ENCODE measurements at regions not wholly inside any gene's neighbourhood (a gene's known extent, or its start where the extent isn't known, plus 50 kb on each side); places are given as distances from the start of the nearest gene placed in this dataset.

- DNase-seq (ENCODE audit: low read depth, low spot score): peak; percentile 45
Measured at GRCh38 chr5:10832987-10833386, 72.0 kb upstream of the DAP start.

GRCh38 chr5:10832421-10832820 is 71.4 kb upstream of the DAP start:
- Histone ChIP-seq H3K27ac (ENCODE audit: low read depth, low read length) (no peak overlapping the region), H3K27me3 (ENCODE audit: control insufficient read depth, insufficient read depth, low read length) (no peaks in the 10 kb centered on the region), H3K4me3 (ENCODE audit: low read depth, low read length) (no peak overlapping the region), H3K9me3 (ENCODE audit: control insufficient read depth, insufficient read depth, low read length) (no peaks in the 10 kb centered on the region)
- DNase-seq (ENCODE audit: low read depth, low spot score): no peak
- TF ChIP-seq CTCF (IDR thresholded peaks at IDR 0.05; ENCODE audit: low read depth, low read length): no peak
- CTCF ChIA-PET: interaction anchor here (1.0 kb wide), 2 partner anchors 25 to 34 kb away, joined by 3 read pairs; no protein-coding TSS in a partner anchor
- POLR2A ChIA-PET: interaction anchor here (0.9 kb wide), 1 partner anchor 71 kb away, joined by 3 read pairs; the partner anchor contains the start of gene DAP

More at GRCh38 chr5:10832987-10833386, 72.0 kb upstream of the DAP start:
- H3K4me3 ChIP-seq (ENCODE audit: low read depth, low read length): no peak overlapping the region
- no peaks in the 10 kb centered on the region for H3K9me3 ChIP-seq (ENCODE audit: control insufficient read depth, insufficient read depth, low read length)
- no peak for TF ChIP-seq CTCF (IDR thresholded peaks at IDR 0.05; ENCODE audit: low read depth, low read length)
- H3K27me3 ChIP-seq (ENCODE audit: control insufficient read depth, insufficient read depth, low read length): no peaks in the 10 kb centered on the region
- CTCF ChIA-PET: interaction anchor here (0.7 to 1.7 kb wide), 7 partner anchors 10 to 220 kb away, joined by 3 to 13 read pairs (median 4); no protein-coding TSS in a partner anchor
- H3K27ac ChIP-seq (ENCODE audit: low read depth, low read length): peak overlapping the region; percentile 63
- POLR2A ChIA-PET: interaction anchor here (0.9 kb wide), 1 partner anchor 72 kb away, joined by 3 read pairs; the partner anchor contains the start of gene DAP

GRCh38 chr5:10831419-10831818 is 70.4 kb upstream of the DAP start:
- peak overlapping the region; percentile 87 for H3K27ac ChIP-seq (ENCODE audit: low read depth, low read length)
- ChIA-PET POLR2A (no interaction called here), CTCF (no interaction called here)
- TF ChIP-seq CTCF (IDR thresholded peaks at IDR 0.05; ENCODE audit: low read depth, low read length): no peak
- H3K27me3 ChIP-seq (ENCODE audit: control insufficient read depth, insufficient read depth, low read length): no peaks in the 10 kb centered on the region
- H3K4me3 ChIP-seq (ENCODE audit: low read depth, low read length): no peak overlapping the region
- peak; percentile 92 for DNase-seq (ENCODE audit: low read depth, low spot score)
- no peaks in the 10 kb centered on the region for H3K9me3 ChIP-seq (ENCODE audit: control insufficient read depth, insufficient read depth, low read length)

- DNase-seq (ENCODE audit: low read depth, low spot score): no peak
- TF ChIP-seq CTCF (IDR thresholded peaks at IDR 0.05; ENCODE audit: low read depth, low read length): no peak
- H3K9me3 ChIP-seq (ENCODE audit: control insufficient read depth, insufficient read depth, low read length): no peaks in the 10 kb centered on the region
- CTCF ChIA-PET: interaction anchor here (1.4 to 3.1 kb wide), 2 partner anchors 28 to 30 kb away, joined by 5 to 14 read pairs; no protein-coding TSS in a partner anchor
- H3K27me3 ChIP-seq (ENCODE audit: control insufficient read depth, insufficient read depth, low read length): no peaks in the 10 kb centered on the region
- no peak overlapping the region for H3K4me3 ChIP-seq (ENCODE audit: low read depth, low read length)
- POLR2A ChIA-PET: no interaction called here
- no peak overlapping the region for H3K27ac ChIP-seq (ENCODE audit: low read depth, low read length)
Measured at GRCh38 chr5:10828241-10828640, 67.2 kb upstream of the DAP start.

GRCh38 chr5:10827571-10827970 is 66.5 kb upstream of the DAP start:
- ChIA-PET POLR2A (no interaction called here), CTCF (interaction anchor here (1.4 to 3.1 kb wide), 2 partner anchors 28 to 30 kb away, joined by 5 to 14 read pairs; no protein-coding TSS in a partner anchor)
- Histone ChIP-seq H3K4me3 (ENCODE audit: low read depth, low read length) (no peak overlapping the region), H3K9me3 (ENCODE audit: control insufficient read depth, insufficient read depth, low read length) (no peaks in the 10 kb centered on the region), H3K27ac (ENCODE audit: low read depth, low read length) (no peak overlapping the region), H3K27me3 (ENCODE audit: control insufficient read depth, insufficient read depth, low read length) (no peaks in the 10 kb centered on the region)
- no peak for DNase-seq (ENCODE audit: low read depth, low spot score)
- TF ChIP-seq CTCF (IDR thresholded peaks at IDR 0.05; ENCODE audit: low read depth, low read length): no peak

Measured in AG04450 (cell line).